ENCODE measurements at regions not wholly inside any gene's neighbourhood (a gene's known extent, or its start where the extent isn't known, plus 50 kb on each side); places are given as distances from the start of the nearest gene placed in this dataset.
"Not testable (repeated sequence)": the region's sequence is repeated elsewhere in the genome, so short reads cannot be mapped to it uniquely, and the experiment has no call there.

GRCh38 chr18:58805467-58806187, 59.0 kb upstream of the ZNF532 start:
- POLR2A ChIA-PET, result no interaction called here
- no peak overlapping the region for H3K4me3 ChIP-seq (ENCODE audit: low read depth, low read length)
- no peak for DNase-seq (ENCODE audit: low read depth, low spot score)
- CTCF ChIA-PET, result interaction anchor here (0.7 kb wide), 1 partner anchor 17 kb away, joined by 3 read pairs; no protein-coding TSS in a partner anchor
- TF ChIP-seq, protein P1, sequence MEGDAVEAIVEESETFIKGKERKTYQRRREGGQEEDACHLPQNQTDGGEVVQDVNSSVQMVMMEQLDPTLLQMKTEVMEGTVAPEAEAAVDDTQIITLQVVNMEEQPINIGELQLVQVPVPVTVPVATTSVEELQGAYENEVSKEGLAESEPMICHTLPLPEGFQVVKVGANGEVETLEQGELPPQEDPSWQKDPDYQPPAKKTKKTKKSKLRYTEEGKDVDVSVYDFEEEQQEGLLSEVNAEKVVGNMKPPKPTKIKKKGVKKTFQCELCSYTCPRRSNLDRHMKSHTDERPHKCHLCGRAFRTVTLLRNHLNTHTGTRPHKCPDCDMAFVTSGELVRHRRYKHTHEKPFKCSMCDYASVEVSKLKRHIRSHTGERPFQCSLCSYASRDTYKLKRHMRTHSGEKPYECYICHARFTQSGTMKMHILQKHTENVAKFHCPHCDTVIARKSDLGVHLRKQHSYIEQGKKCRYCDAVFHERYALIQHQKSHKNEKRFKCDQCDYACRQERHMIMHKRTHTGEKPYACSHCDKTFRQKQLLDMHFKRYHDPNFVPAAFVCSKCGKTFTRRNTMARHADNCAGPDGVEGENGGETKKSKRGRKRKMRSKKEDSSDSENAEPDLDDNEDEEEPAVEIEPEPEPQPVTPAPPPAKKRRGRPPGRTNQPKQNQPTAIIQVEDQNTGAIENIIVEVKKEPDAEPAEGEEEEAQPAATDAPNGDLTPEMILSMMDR (IDR thresholded peaks at IDR 0.05; ENCODE audit: insufficient read depth, low read length, missing control alignments), result no peak

DNA sequence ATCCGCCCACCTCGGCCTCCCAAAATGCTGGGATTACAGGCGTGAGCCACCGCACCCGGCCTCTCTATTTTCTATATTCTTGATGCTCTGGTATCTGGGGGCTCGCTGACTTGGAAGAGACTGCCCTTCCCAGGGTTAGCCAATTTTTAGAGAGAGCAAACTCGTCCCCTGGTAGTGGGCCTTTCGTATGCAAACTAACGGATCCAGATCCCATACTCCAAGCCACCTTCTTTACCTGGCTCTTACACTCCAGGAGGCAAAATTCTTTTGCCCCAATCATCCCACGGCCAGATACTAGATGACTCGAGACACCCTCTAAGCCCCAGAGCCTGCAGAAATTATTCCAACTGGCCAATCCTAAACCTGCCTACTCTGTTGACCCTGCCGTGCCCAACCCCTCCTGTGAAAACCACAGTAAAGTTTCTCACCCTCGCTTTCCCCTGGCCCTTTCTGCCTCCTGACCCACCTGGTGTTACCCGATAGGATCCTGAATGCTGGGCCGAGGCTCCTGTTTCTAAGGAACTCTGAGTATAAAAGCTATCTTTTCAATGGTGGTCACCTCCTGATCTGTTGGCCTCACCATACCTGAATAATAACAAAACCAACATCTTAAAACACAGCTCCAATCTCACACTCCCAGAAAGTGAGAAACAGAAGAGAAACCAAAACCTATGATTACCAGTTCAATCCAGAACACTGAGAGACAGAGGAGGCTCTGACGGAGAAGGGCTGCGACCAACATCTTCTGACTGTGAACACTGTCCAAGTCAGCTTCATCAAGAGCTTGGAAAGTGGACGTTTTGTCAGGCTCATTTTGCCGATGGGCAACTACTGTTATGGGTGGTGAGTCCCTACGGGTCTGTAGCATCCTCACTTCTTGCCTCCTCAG, 57.6 kb upstream of the ZNF532 start:
- CTCF ChIA-PET, result no interaction called here
- DNase-seq (ENCODE audit: low read depth, low spot score), result no peak

DNA sequence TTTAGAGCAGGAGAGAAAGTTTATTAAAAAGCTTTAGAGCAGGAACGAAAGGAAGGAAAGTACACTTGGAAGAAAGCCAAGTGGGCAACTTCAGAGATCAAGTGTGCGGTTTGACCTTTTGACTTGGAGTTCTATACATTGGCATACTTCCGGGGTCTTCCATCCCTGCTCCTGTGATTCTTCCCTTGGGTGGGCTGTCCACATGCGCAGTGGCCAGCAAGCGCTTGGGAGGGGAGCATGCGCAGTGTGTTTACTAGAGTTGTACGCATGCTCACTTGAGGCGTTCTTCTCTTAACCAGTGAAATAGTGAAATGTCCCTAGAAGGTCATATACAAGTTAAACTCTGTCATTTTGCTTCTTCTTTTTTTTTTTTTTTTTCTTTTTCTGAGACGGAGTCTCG, 56.9 kb upstream of the ZNF532 start:
- POLR2A ChIA-PET, result no interaction called here
- no peak overlapping the region for H3K4me3 ChIP-seq (ENCODE audit: low read depth, low read length)
- CTCF ChIA-PET, result no interaction called here
- no peak for DNase-seq (ENCODE audit: low read depth, low spot score)
- TF ChIP-seq, protein P1 (IDR thresholded peaks at IDR 0.05; ENCODE audit: insufficient read depth, low read length, missing control alignments), result no peak

More for the DNA sequence above, 57.6 kb upstream of the ZNF532 start:
- H3K4me3 ChIP-seq (ENCODE audit: low read depth, low read length), result no peak overlapping the region
- POLR2A ChIA-PET, result no interaction called here
- TF ChIP-seq, protein P1 (IDR thresholded peaks at IDR 0.05; ENCODE audit: insufficient read depth, low read length, missing control alignments), result no peak

GRCh38 chr18:58808349-58808748, 56.3 kb upstream of the ZNF532 start:
- no peak overlapping the region for H3K4me3 ChIP-seq (ENCODE audit: low read depth, low read length)
- CTCF ChIA-PET, result no interaction called here
- TF ChIP-seq, protein P1 (IDR thresholded peaks at IDR 0.05; ENCODE audit: insufficient read depth, low read length, missing control alignments), result no peak
- no peak for DNase-seq (ENCODE audit: low read depth, low spot score)
- POLR2A ChIA-PET, result no interaction called here

- POLR2A ChIA-PET; CTCF ChIA-PET; DNase-seq (ENCODE audit: low read depth, low spot score); H3K4me3 ChIP-seq (ENCODE audit: low read depth, low read length): not testable (repeated sequence)
Measured at GRCh38 chr18:58811859-58812258, 52.8 kb upstream of the ZNF532 start.

DNA sequence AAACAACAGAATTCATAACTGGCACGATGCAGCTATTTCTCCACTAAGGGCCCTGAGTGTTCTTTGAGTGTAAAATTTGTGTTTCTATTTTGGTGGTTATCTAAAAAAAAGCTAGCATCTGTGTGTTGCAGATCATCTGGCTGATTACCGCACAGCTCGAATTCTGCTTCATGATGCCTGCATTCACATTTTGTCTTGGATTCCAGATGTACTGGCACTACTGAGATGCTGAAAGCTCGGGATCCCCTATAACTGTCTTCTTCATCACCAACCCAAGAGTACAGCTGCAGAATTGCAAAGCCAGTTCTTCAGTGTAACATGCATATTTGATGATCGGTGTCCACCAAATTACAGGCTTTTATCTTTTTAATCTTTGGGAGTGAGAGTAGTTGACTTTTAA, 51.6 kb upstream of the ZNF532 start:
- ChIA-PET CTCF (no interaction called here), POLR2A (no interaction called here)
- DNase-seq (ENCODE audit: low read depth, low spot score), result no peak
- no peak overlapping the region for H3K4me3 ChIP-seq (ENCODE audit: low read depth, low read length)
- TF ChIP-seq, protein P1 (IDR thresholded peaks at IDR 0.05; ENCODE audit: insufficient read depth, low read length, missing control alignments), result no peak
